ENCODE measurements at regions not wholly inside any gene's neighbourhood (a gene's known extent, or its start where the extent isn't known, plus 50 kb on each side); places are given as distances from the start of the nearest gene placed in this dataset.
"Not testable (repeated sequence)": the region's sequence is repeated elsewhere in the genome, so short reads cannot be mapped to it uniquely, and the experiment has no call there.

- Histone ChIP-seq H3K4me1 (replicated peaks in 1 of 2) (no peaks in the 10 kb centered on the region), H3K27ac (no peak overlapping the region), H3K4me3 (no peak overlapping the region)
- WGBS, 10 experiments, result 28 to 88% (median 70%) methylated on average over 3 to 11 of the region's 24 CpGs; no CpG with 5 or more reads in 2 of the 10 experiments
- no peak for ATAC-seq (replicated peaks in 6 of 8)
- in situ Hi-C loops (cut with MboI; ENCODE audit: low pct_unique_long_range_greater_than_20kb in 2 of 9, low sequenced_read_pairs in 9 of 9, unreplicated experiment in 9 of 9), result no loop called here
These were observed 569.8 kb downstream of the VGLL3 start for GRCh38 chr3:86420990-86421739.

GRCh38 chr3:86418861-86419260, 572.1 kb downstream of the VGLL3 start:
- no peak overlapping the region for H3K27ac ChIP-seq

GRCh38 chr3:86416334-86416733, 574.6 kb downstream of the VGLL3 start:
- in situ Hi-C loops (cut with MboI; ENCODE audit: low pct_unique_long_range_greater_than_20kb in 2 of 9, low sequenced_read_pairs in 9 of 9, unreplicated experiment in 9 of 9), result no loop called here
- WGBS, 10 experiments, result 30 to 100% (median 79%) methylated on average over 1 to 3 of the region's 3 CpGs; no CpG with 5 or more reads in 2 of the 10 experiments

More at GRCh38 chr3:86418861-86419260, 572.1 kb downstream of the VGLL3 start:
- H3K4me1 ChIP-seq (replicated peaks in 1 of 2), result no peaks in the 10 kb centered on the region
- in situ Hi-C loops (cut with MboI; ENCODE audit: low pct_unique_long_range_greater_than_20kb in 2 of 9, low sequenced_read_pairs in 9 of 9, unreplicated experiment in 9 of 9), result no loop called here
- 0 to 100% (median 92%) methylated on average over 1 to 2 of the region's 2 CpGs for WGBS, 10 experiments
- ATAC-seq (replicated peaks in 6 of 8), result no peak
- H3K4me3 ChIP-seq, result no peak overlapping the region

GRCh38 chr3:86413645-86414044, 577.3 kb downstream of the VGLL3 start:
- no peak overlapping the region for H3K27ac ChIP-seq
- 0 to 100% (median 90%) methylated on average over 1 to 2 of the region's 2 CpGs; no CpG with 5 or more reads in 1 of the 10 experiments for WGBS, 10 experiments
- no peak for ATAC-seq (replicated peaks in 6 of 8)
- no peak overlapping the region for H3K4me3 ChIP-seq
- peaks cover 7 to 23% of the 10 kb centered on the region in 2 donors for H3K4me1 ChIP-seq (replicated peaks in 1 of 2)
- in situ Hi-C loops (cut with MboI; ENCODE audit: low pct_unique_long_range_greater_than_20kb in 2 of 9, low sequenced_read_pairs in 9 of 9, unreplicated experiment in 9 of 9), result no loop called here

More at GRCh38 chr3:86416334-86416733, 574.6 kb downstream of the VGLL3 start:
- ATAC-seq (replicated peaks in 6 of 8), result no peak
- Histone ChIP-seq H3K4me3 (no peak overlapping the region), H3K4me1 (replicated peaks in 1 of 2) (peaks cover 0 to 1% of the 10 kb centered on the region in 2 donors), H3K27ac (no peak overlapping the region)

DNA sequence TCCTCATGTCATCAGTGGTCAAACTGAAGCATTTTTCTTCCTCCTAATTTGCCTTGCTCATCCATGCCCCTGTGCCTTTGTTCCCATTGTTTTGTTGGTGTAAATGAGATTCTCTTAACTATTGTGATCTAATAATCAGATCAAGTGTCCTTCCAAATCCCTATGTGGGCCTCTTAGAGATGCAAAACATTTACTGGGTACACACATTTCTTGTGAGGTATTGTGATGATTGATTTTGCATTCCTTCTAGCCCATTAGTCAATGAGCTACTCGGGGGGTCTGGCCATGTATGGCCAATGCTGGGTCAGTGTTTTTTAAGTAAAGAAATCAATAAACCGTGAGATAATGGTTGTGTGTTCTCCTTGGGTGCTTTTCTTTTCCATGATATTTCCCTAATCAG, 580.4 kb downstream of the VGLL3 start:
- WGBS, 10 experiments, result 0 to 20% (median 5%) methylated on average over 1 to 2 of the region's 2 CpGs; no CpG with 5 or more reads in 1 of the 10 experiments
- Histone ChIP-seq H3K27ac (no peak overlapping the region), H3K4me1 (replicated peaks in 1 of 2) (peaks cover 10 to 31% of the 10 kb centered on the region in 2 donors), H3K4me3 (no peak overlapping the region)
- ATAC-seq (replicated peaks in 6 of 8), result peak in 2 of 8 experiments; percentile 25
- in situ Hi-C loops (cut with MboI; ENCODE audit: low pct_unique_long_range_greater_than_20kb in 2 of 9, low sequenced_read_pairs in 9 of 9, unreplicated experiment in 9 of 9), result no loop called here

DNA sequence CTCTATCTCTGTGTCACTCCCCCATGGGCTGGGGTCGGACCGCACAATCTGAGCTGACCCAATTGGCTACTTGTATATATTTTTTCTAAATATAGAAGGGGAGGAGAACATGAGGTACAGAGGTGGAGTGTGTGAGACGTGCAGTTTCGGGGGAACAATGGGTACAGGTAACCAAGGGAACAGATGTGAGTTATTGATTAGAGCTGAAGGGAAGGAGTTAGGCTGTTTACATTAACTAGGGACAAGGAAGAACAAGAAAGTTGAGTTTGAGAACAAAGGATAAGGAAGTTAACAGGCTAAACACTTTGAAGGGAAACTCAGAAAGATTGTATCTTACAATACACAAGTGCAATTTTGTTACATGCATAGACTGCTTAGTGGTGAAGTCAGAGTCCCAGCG, 601.2 kb downstream of the VGLL3 start:
- 0 to 100% (median 70%) methylated on average over 1 to 4 of the region's 5 CpGs; no CpG with 5 or more reads in 3 of the 10 experiments for WGBS, 10 experiments
- ATAC-seq (replicated peaks in 6 of 8); in situ Hi-C loops (cut with MboI; ENCODE audit: low pct_unique_long_range_greater_than_20kb in 2 of 9, low sequenced_read_pairs in 9 of 9, unreplicated experiment in 9 of 9); H3K4me1 ChIP-seq (replicated peaks in 1 of 2); H3K27ac ChIP-seq; H3K4me3 ChIP-seq: not testable (repeated sequence)

- 2 to 100% (median 60%) methylated on average over 1 to 4 of the region's 4 CpGs for WGBS, 10 experiments
- peak in 3 of 8 experiments; percentile 36 to 95 (median 52) for ATAC-seq (replicated peaks in 6 of 8)
- Histone ChIP-seq H3K27ac (no peak overlapping the region), H3K4me1 (replicated peaks in 1 of 2) (no peaks in the 10 kb centered on the region), H3K4me3 (no peak overlapping the region)
- in situ Hi-C loops (cut with MboI; ENCODE audit: low pct_unique_long_range_greater_than_20kb in 2 of 9, low sequenced_read_pairs in 9 of 9, unreplicated experiment in 9 of 9), result no loop called here
These were observed 602.1 kb downstream of the VGLL3 start for GRCh38 chr3:86388820-86389219.

DNA sequence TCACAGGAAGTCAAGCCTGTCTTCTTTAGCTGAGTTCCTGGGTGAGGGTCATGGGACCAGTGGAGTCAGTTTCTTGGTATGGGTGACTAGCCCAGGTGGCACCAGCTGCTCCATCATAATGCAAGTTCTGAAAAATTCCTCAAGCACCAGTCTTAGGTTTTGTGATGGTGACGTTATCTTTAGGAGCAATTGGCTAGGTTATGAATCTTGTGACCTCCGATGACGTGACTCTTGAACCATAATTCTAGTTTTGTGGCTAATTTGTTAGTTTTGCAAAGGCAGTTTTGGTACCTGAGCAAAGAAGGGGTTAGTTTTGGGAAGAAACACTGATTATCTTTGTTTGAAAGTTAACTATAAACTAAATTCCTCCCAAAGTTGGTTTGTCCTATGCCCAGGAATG, 608.4 kb downstream of the VGLL3 start:
- Histone ChIP-seq H3K4me3 (no peak overlapping the region), H3K27ac (no peak overlapping the region), H3K4me1 (replicated peaks in 1 of 2) (peaks cover 0 to 3% of the 10 kb centered on the region in 2 donors)
- 24 to 100% (median 91%) methylated on average over 1 to 3 of the region's 3 CpGs; no CpG with 5 or more reads in 2 of the 10 experiments for WGBS, 10 experiments
- in situ Hi-C loops (cut with MboI; ENCODE audit: low pct_unique_long_range_greater_than_20kb in 2 of 9, low sequenced_read_pairs in 9 of 9, unreplicated experiment in 9 of 9), result no loop called here
- ATAC-seq (replicated peaks in 6 of 8), result no peak

DNA sequence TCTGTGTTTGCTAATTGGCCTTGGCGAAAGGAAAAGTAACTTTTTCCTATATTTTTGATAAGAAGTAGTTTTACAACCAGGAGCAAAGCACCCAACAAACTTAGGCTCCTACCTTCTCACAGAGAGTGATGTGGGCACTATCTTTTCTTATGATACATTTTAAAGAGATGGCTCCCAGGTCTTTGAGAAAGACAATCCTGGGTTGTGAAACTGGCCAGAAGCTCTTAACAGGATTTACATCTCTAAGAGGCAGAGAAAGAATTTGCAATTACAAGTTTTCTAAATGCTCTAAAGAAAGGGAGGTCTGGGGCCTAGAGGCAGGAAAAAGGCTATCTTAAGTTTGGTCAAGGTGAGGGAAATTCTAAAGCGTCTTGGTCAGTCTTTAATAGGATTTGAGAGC, 609.7 kb downstream of the VGLL3 start:
- Histone ChIP-seq H3K27ac (no peak overlapping the region), H3K4me1 (replicated peaks in 1 of 2) (peaks cover 0 to 3% of the 10 kb centered on the region in 2 donors), H3K4me3 (no peak overlapping the region)
- ATAC-seq (replicated peaks in 6 of 8), result no peak
- WGBS, 10 experiments, result 10 to 86% (median 67%) methylated on average over 1 to 2 of the region's 2 CpGs
- in situ Hi-C loops (cut with MboI; ENCODE audit: low pct_unique_long_range_greater_than_20kb in 2 of 9, low sequenced_read_pairs in 9 of 9, unreplicated experiment in 9 of 9), result no loop called here

DNA sequence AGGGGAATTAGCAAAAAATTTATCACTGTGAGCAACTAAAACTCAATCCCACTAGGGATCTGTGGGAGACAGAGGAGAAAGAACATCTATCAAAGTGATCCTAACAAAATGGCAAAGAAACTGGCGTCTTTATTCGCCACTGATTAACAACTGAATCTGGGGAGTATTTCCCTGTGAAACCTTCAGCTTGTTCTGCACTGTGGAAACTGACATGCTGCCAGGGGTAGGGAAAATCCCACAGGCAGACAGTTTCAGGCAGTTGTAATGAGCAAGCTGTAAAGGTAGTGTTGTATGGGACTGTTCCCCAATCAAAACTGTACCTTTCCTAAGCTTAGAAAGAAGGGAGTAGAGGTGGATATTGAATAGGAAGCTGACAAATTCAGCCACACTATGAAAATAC, 611.7 kb downstream of the VGLL3 start:
- WGBS, 10 experiments, result 0 to 83% (median 39%) methylated on average over 1 to 2 of the region's 2 CpGs; no CpG with 5 or more reads in 5 of the 10 experiments
- in situ Hi-C loops (cut with MboI; ENCODE audit: low pct_unique_long_range_greater_than_20kb in 2 of 9, low sequenced_read_pairs in 9 of 9, unreplicated experiment in 9 of 9), result no loop called here
- H3K27ac ChIP-seq, result no peak overlapping the region
- H3K4me3 ChIP-seq, result peak overlapping the region in 2 of 5 donors; percentile 12 to 18
- peak in 5 of 8 experiments; percentile 22 to 75 (median 35) for ATAC-seq (replicated peaks in 6 of 8)
- H3K4me1 ChIP-seq (replicated peaks in 1 of 2), result peaks cover 0 to 3% of the 10 kb centered on the region in 2 donors

- 0 to 83% (median 48%) methylated on average over 1 to 2 of the region's 2 CpGs; no CpG with 5 or more reads in 2 of the 10 experiments for WGBS, 10 experiments
- ATAC-seq (replicated peaks in 6 of 8), result peak in 2 of 8 experiments; percentile 50 to 56
- peaks cover 0 to 3% of the 10 kb centered on the region in 2 donors for H3K4me1 ChIP-seq (replicated peaks in 1 of 2)
- in situ Hi-C loops (cut with MboI; ENCODE audit: low pct_unique_long_range_greater_than_20kb in 2 of 9, low sequenced_read_pairs in 9 of 9, unreplicated experiment in 9 of 9), result no loop called here
- no peak overlapping the region for H3K27ac ChIP-seq
- peak overlapping the region in 2 of 5 donors; percentile 12 to 18 for H3K4me3 ChIP-seq
These were observed 612.1 kb downstream of the VGLL3 start for GRCh38 chr3:86378829-86379228.

DNA sequence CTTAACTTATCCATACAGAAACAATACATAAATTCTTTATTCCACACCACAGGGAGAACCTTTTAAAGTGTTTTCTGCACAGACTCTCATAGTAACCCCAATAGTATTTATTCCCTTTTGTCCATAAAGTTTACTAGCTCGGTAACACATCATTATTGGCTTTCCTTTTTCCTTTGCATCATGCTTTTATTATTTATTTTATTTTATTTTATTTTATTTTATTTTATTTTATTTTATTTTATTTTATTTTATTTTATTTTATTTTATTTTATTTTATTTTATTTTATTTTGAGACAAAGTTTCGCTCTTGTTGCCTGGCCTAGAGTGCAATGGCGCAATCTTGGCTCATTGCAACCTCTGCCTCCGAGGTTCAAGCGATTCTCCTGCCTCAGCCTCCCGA, 655.4 kb downstream of the VGLL3 start:
- ATAC-seq (replicated peaks in 6 of 8); H3K4me3 ChIP-seq; H3K27ac ChIP-seq; in situ Hi-C loops (cut with MboI; ENCODE audit: low pct_unique_long_range_greater_than_20kb in 2 of 9, low sequenced_read_pairs in 9 of 9, unreplicated experiment in 9 of 9); H3K4me1 ChIP-seq (replicated peaks in 1 of 2): not testable (repeated sequence)
- 16 to 100% (median 83%) methylated on average over 1 to 6 of the region's 6 CpGs for WGBS, 10 experiments

GRCh38 chr3:86333636-86334035, 657.3 kb downstream of the VGLL3 start:
- Histone ChIP-seq H3K4me3 (no peak overlapping the region), H3K4me1 (replicated peaks in 1 of 2) (no peaks in the 10 kb centered on the region), H3K27ac (no peak overlapping the region)
- in situ Hi-C loops (cut with MboI; ENCODE audit: low pct_unique_long_range_greater_than_20kb in 2 of 9, low sequenced_read_pairs in 9 of 9, unreplicated experiment in 9 of 9), result no loop called here
- WGBS, 10 experiments, result 0 to 100% (median 81%) methylated on average over 1 to 3 of the region's 3 CpGs; no CpG with 5 or more reads in 1 of the 10 experiments
- no peak for ATAC-seq (replicated peaks in 6 of 8)
